Nephron (organoid): ENCODE measurements at regions not wholly inside any gene's neighbourhood (a gene's known extent, or its start where the extent isn't known, plus 50 kb on each side); places are given as distances from the start of the nearest gene placed in this dataset.
A peak's percentile ranks its signal among the peaks of the same experiment; 100 is the strongest.

Experiments used
- H3K27ac Mint-ChIP-seq, 3 experiments: 2 replicates each; pipeline ENCODE4 v1.8.0; 2020; ENCODE audit warnings: mixed read lengths in 3 of 3, mild to moderate bottlenecking in 2 of 3, moderate library complexity in 1 of 3
- H3K27me3 Mint-ChIP-seq: 2 replicates; pipeline ENCODE4 v1.8.0; 2021; ENCODE audit warnings: low read depth, mild to moderate bottlenecking, moderate library complexity, mixed read lengths
- H3K36me3 Mint-ChIP-seq: 2 replicates; pipeline ENCODE4 v1.8.0; 2020; ENCODE audit warnings: low read depth, mixed read lengths
- H3K4me1 Mint-ChIP-seq: 2 replicates; pipeline ENCODE4 v1.8.0; 2020; ENCODE audit warnings: mixed read lengths
- H3K4me3 Mint-ChIP-seq, 3 experiments: 2 replicates each; pipeline ENCODE4 v1.8.0; 2020; ENCODE audit warnings: mild to moderate bottlenecking in 3 of 3, mixed read lengths in 3 of 3, moderate library complexity in 2 of 3
- H3K9me3 Mint-ChIP-seq: 2 replicates; pipeline ENCODE4 v1.8.0; 2020; ENCODE audit warnings: mixed read lengths
- TF ChIP-seq, protein P1 (sequence below), 3 experiments: fragments of 200-600 bp; sonication (generic); IDR thresholded peaks; one replicate each; pipeline ENCODE4 v1.5.0; 2021; ENCODE audit warnings: antibody characterized with exemption in 3 of 3; ENCODE audit not compliant: unreplicated experiment in 3 of 3

DNA sequence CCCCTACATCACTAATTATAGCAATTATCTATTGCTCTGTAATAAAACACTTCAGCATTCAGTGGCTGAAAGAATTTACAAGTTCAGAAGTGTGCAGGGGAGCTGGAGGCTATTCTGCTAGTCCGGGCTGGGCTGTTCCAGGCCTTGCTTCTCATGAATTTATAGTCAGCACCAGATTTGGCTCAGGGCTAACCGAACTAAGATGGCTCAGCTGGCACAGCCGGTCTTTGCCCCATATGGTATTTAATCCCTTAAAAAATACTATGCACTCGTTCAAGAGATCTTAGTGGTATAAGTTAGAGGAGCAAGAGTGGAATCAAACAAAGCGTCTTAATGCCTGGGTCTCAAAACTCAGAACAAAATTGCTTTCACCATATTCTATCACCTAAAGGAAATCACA lies 932.9 kb downstream of the XPNPEP1 start:
- no peak overlapping the region for H3K27ac Mint-ChIP-seq
- H3K27me3 Mint-ChIP-seq: no peaks in the 10 kb centered on the region
- no peak overlapping the region for H3K4me3 Mint-ChIP-seq
- no peaks in the 10 kb centered on the region for H3K36me3 Mint-ChIP-seq
- H3K9me3 Mint-ChIP-seq: peaks cover 11% of the 10 kb centered on the region
- no peaks in the 10 kb centered on the region for H3K4me1 Mint-ChIP-seq
- TF ChIP-seq, protein P1, sequence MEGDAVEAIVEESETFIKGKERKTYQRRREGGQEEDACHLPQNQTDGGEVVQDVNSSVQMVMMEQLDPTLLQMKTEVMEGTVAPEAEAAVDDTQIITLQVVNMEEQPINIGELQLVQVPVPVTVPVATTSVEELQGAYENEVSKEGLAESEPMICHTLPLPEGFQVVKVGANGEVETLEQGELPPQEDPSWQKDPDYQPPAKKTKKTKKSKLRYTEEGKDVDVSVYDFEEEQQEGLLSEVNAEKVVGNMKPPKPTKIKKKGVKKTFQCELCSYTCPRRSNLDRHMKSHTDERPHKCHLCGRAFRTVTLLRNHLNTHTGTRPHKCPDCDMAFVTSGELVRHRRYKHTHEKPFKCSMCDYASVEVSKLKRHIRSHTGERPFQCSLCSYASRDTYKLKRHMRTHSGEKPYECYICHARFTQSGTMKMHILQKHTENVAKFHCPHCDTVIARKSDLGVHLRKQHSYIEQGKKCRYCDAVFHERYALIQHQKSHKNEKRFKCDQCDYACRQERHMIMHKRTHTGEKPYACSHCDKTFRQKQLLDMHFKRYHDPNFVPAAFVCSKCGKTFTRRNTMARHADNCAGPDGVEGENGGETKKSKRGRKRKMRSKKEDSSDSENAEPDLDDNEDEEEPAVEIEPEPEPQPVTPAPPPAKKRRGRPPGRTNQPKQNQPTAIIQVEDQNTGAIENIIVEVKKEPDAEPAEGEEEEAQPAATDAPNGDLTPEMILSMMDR (IDR thresholded peaks at IDR 0.05; ENCODE audit: unreplicated experiment in 3 of 3): no peak

DNA sequence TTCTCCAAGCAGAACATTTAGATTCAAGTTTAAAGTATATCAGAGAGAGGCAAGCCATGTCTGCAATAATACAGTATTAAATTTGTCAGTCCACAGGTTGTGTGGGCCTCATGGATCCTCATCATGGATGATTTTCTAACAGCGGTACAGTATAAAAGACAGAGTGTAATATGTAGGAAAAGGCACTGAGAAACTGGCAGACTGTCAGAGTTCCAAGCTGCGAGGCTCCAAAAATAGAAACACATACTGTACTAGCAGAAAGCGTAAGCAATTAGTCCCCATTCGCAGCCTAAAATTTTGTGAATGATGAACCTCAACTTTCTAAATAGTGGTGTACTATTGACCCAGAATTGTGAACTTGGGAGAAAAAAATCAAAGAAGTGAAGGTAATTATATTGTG lies 933.3 kb downstream of the XPNPEP1 start:
- TF ChIP-seq, protein P1 (IDR thresholded peaks at IDR 0.05; ENCODE audit: unreplicated experiment in 3 of 3): no peak
- Mint-ChIP-seq H3K36me3 (no peaks in the 10 kb centered on the region), H3K4me3 (no peak overlapping the region), H3K27me3 (no peaks in the 10 kb centered on the region), H3K27ac (no peak overlapping the region), H3K4me1 (no peaks in the 10 kb centered on the region), H3K9me3 (peaks cover 11% of the 10 kb centered on the region)

DNA sequence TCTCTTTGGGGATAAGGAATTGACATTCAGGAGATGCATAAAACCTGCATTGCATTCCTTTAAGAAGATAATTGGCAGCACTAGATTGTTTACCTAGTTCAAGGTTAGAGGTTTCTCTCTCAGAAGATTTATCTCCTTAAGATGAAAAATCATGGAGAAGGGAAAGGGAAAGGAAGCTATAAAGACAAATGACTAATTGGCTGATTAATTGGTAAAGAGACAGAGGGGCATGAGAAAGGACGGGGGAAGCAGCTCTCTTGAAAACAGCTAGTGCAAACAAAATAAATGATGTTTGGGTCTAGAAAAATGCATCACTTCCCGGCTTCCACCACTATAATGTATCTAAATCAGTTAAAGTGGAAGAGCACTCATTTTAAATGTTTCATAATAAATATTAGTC lies 941.2 kb downstream of the XPNPEP1 start:
- peaks cover 4% of the 10 kb centered on the region for H3K27me3 Mint-ChIP-seq
- H3K4me3 Mint-ChIP-seq: no peak overlapping the region
- peaks cover 5% of the 10 kb centered on the region for H3K9me3 Mint-ChIP-seq
- H3K36me3 Mint-ChIP-seq: no peaks in the 10 kb centered on the region
- H3K27ac Mint-ChIP-seq: peak overlapping the region; percentile 2 to 75 (median 36)
- H3K4me1 Mint-ChIP-seq: peaks cover 14% of the 10 kb centered on the region
- TF ChIP-seq, protein P1 (IDR thresholded peaks at IDR 0.05; ENCODE audit: unreplicated experiment in 3 of 3): no peak

DNA sequence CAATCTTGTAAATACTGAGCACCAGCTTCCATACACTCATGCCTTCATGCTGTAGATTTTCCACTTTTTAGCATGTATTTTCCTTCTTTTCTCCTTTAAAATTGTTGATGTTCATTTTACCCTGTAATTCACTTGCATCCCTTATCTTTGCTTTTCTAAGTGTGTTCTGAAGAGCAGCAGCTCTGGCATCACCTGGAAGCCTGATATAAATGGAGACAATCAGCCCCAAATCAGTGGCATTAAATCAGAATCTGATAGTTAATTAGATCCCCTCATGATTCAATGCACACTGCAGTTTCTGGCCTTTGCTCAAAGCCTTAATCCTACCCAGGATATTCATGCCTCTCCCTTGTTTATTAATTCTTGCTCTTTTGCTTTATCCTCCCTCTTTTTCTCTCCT lies 942.4 kb downstream of the XPNPEP1 start:
- Mint-ChIP-seq H3K4me1 (peaks cover 14% of the 10 kb centered on the region), H3K4me3 (no peak overlapping the region), H3K27ac (no peak overlapping the region), H3K27me3 (peaks cover 4% of the 10 kb centered on the region), H3K36me3 (no peaks in the 10 kb centered on the region), H3K9me3 (peaks cover 10% of the 10 kb centered on the region)
- TF ChIP-seq, protein P1 (IDR thresholded peaks at IDR 0.05; ENCODE audit: unreplicated experiment in 3 of 3): no peak

DNA sequence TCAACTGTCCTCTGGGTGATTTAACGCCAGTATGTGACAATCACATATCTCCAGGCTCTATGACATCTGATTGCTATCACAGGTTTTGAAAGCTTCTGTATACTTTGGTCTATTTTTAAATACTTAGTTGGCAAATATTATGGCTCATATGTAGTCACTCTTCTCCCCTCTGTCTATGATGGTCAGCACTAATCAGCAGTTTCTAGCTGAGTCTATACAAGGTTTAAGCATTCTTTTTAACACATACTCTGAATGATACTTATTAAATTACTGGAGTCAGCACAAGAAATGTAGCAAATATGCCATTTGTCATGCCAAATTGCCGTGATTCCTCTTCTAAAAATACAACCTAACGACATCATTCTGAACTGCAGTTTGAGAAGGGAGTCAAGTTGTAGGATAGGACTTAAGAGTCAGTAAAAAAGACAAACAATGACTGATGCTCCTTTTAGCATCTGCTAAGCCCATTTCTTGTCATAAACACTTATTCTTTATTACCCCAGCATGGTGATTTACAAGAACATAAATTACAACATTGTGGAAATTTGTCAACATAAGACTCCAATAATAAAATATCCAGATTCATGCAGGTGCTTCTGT lies 947.8 kb downstream of the XPNPEP1 start:
- TF ChIP-seq, protein P1 (IDR thresholded peaks at IDR 0.05; ENCODE audit: unreplicated experiment in 3 of 3): no peak
- peaks cover 10% of the 10 kb centered on the region for H3K9me3 Mint-ChIP-seq
- no peak overlapping the region for H3K27ac Mint-ChIP-seq
- no peaks in the 10 kb centered on the region for H3K4me1 Mint-ChIP-seq
- peaks cover 5% of the 10 kb centered on the region for H3K27me3 Mint-ChIP-seq
- no peaks in the 10 kb centered on the region for H3K36me3 Mint-ChIP-seq
- no peak overlapping the region for H3K4me3 Mint-ChIP-seq

DNA sequence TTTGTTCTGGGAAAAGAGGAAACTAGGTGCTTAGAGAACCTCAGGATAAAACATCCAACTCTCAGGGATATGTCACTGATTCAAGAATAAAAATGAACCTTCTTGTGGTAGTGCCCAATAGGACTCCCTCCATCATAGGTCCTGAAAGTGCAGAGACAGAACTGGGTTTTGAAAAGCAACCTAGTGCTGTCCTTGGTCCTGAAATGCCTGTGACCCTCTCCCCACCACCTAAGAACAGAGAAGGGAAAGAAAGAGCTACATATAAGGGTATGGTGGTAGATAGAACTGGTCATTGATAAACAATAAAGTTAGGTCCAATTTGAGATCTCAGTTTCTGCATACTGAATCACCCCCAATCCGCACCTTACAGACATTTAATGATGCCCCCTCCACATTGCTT lies 953.3 kb downstream of the XPNPEP1 start:
- TF ChIP-seq, protein P1 (IDR thresholded peaks at IDR 0.05; ENCODE audit: unreplicated experiment in 3 of 3): no peak
- Mint-ChIP-seq H3K36me3 (no peaks in the 10 kb centered on the region), H3K4me3 (no peak overlapping the region), H3K27me3 (peaks cover 5% of the 10 kb centered on the region), H3K4me1 (no peaks in the 10 kb centered on the region), H3K27ac (no peak overlapping the region), H3K9me3 (peaks cover 2% of the 10 kb centered on the region)
